SK-N-SH (cell line): ENCODE measurements at regions not wholly inside any gene's neighbourhood (a gene's known extent, or its start where the extent isn't known, plus 50 kb on each side); places are given as distances from the start of the nearest gene placed in this dataset.

ENCODE experiments used
- TF ChIP-seq, protein P1 (sequence below): IDR thresholded peaks from 2 replicates; pipeline ENCODE4; 2012
- TF ChIP-seq, protein P2 (sequence below): fragments of 200-600 bp; sonication (generic); IDR thresholded peaks from 2 replicates; pipeline ENCODE4 v1.6.1; 2017; ENCODE audit warnings: antibody characterized with exemption, mild to moderate bottlenecking, moderate library complexity

DNA sequence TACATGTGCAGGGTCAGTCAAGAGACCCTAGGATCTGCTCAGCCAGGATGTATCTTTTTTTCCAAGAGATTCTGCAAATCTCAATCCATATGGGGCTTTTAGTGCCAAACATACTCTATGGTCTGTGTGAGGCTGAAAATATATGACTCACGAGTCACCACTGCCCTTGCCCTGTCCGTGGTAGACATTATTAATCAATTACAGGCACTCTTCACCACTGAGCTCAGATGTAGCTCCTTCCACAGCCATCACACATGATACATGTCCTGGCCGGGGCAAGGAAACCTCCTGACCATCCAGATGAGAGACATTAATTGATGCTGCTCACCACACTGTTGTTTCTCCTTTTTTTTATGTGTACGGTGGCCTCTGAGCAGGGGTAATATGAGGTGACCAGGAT, 90.2 kb upstream of the RET start:
- TF ChIP-seq, protein P1, sequence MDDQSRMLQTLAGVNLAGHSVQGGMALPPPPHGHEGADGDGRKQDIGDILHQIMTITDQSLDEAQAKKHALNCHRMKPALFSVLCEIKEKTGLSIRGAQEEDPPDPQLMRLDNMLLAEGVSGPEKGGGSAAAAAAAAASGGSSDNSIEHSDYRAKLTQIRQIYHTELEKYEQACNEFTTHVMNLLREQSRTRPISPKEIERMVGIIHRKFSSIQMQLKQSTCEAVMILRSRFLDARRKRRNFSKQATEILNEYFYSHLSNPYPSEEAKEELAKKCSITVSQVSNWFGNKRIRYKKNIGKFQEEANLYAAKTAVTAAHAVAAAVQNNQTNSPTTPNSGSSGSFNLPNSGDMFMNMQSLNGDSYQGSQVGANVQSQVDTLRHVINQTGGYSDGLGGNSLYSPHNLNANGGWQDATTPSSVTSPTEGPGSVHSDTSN = no peak
- TF ChIP-seq, protein P2, sequence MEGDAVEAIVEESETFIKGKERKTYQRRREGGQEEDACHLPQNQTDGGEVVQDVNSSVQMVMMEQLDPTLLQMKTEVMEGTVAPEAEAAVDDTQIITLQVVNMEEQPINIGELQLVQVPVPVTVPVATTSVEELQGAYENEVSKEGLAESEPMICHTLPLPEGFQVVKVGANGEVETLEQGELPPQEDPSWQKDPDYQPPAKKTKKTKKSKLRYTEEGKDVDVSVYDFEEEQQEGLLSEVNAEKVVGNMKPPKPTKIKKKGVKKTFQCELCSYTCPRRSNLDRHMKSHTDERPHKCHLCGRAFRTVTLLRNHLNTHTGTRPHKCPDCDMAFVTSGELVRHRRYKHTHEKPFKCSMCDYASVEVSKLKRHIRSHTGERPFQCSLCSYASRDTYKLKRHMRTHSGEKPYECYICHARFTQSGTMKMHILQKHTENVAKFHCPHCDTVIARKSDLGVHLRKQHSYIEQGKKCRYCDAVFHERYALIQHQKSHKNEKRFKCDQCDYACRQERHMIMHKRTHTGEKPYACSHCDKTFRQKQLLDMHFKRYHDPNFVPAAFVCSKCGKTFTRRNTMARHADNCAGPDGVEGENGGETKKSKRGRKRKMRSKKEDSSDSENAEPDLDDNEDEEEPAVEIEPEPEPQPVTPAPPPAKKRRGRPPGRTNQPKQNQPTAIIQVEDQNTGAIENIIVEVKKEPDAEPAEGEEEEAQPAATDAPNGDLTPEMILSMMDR = no peak
